Activated T-helper 9 cell treated with anti-CD3 and anti-CD28 coated beads, Interleukin-2, amount 50 U/mL, for 16 hours (primary cell): ENCODE measurements at regions not wholly inside any gene's neighbourhood (a gene's known extent, or its start where the extent isn't known, plus 50 kb on each side); places are given as distances from the start of the nearest gene placed in this dataset.
"Not testable (repeated sequence)": the region's sequence is repeated elsewhere in the genome, so short reads cannot be mapped to it uniquely, and the experiment has no call there.

Experiments
- DNase-seq: peaks from one replicate; pipeline ENCODE4 v3.0.0-alpha.2; 2020; ENCODE audit warnings: low read depth

- no peak for DNase-seq
Measured at GRCh38 chr12:128026696-128027574, 240.0 kb upstream of the TMEM132C start.

DNA sequence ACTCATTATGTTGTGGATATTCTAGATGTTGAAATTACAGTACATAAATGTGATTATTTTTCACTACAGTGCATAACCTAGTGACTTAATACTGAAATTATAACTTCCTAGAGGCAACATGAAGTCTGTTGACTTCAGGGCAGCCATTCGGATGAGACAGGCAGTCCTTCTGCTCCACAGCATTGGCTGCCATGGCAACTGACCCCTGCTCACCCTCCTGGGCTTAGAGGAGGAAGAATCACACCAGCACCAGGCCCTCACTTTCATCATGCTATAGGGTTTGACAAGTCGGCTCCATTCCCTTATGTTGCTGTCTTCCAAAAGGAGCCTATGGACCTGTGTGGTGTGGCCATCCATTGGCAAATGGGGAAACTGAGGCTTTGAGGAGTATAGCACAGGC, 233.5 kb upstream of the TMEM132C start:
- no peak for DNase-seq

- DNase-seq: no peak
Measured at GRCh38 chr12:128040971-128041370, 226.0 kb upstream of the TMEM132C start.

DNA sequence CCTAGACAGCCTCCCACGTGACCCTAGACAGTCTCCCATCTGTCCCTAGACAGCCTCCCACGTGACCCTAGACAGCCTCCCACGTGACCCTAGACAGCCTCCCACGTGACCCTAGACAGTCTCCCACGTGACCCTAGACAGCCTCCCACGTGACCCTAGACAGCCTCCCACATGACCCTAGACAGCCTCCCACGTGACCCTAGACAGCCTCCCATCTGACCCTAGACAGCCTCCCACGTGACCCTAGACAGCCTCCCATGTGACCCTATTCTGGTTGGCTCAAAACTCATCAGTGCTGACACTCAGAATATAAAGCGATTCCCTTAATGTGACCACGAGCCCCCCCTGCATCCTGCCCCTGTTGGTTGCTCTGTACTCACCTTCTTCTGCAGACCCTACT, 224.7 kb upstream of the TMEM132C start:
- not testable (repeated sequence) for DNase-seq

DNA sequence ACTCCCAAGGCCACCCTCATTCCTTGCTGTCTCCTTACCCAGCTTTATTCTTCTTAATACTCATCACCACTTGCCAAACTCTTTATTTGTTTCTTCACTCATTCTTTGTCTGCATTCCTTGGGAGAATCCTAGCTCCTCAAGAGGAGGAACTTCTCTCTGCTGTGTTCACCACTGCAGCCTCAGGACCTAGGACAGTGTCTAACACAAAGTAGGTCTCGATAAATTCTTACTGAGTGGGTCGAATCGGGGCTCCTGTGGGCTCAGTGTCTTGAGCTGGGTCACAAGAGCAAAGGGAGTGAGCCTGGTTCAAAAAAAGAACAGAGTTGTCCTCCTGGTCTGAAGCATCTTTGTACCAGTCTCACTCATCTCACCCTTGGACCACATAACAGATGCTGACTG, 224.1 kb upstream of the TMEM132C start:
- DNase-seq: no peak

DNA sequence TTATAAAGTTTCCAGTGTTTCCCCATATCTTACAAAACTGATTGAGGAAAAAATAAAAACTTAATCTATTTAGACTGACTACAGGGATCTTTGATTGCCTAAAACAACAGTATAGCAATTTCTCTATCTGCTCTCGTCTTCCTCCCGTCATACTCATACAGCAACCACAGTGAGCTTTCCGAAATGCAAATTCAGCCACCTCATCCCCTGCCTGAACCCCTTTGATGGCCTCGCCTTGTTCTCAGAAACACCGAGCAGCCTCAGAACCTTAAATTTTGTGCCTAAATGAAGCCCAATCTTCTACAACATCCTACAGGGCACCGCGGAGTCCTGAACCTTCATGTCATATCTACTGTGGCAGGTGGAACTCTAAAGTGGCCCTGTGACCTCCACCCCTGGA, 223.7 kb upstream of the TMEM132C start:
- no peak for DNase-seq

- DNase-seq: no peak
Measured at GRCh38 chr12:128047266-128048060, 219.5 kb upstream of the TMEM132C start.

- DNase-seq: no peak
Measured at GRCh38 chr12:128052331-128052730, 214.6 kb upstream of the TMEM132C start.

DNA sequence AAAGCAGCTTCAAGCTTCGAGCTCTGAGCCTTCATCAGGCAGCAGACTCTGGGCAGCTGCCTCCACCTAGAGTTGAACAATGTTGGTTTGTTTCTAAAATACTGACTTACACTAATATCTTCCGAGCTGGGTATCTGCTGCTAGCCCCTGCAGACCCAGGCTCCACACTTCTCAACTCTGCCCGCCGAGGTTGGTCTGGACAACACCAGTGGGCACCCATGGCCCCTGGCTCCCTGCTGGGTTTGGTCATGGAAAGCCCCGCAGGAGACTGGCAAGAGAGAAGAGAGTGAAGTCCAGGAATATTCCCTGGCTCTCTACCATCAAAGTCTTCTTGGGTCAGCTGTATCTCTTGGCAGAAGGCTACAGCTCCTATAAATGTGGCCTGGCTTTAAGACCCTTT, 214.2 kb upstream of the TMEM132C start:
- DNase-seq: no peak

DNA sequence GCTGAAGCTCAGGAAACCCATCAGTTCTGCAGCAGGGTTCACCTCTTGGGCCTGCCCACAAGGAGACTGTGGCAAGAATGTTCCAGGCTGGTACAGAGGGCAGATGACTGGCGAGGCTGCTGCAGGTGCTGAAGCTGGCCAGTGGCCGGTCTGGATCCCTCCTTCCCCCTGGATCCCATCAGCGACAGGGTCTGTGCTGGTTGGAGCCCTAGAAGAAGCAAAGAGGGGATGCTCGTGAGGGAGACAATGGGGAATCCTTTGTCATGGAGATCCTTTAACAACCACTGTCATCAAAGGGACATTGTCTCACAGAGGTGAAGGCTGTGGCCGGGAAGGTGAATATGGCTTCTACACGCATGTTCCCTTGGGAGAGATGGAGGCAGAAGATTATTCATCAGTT, 211.4 kb upstream of the TMEM132C start:
- no peak for DNase-seq

GRCh38 chr12:128056136-128056801, 210.7 kb upstream of the TMEM132C start:
- no peak for DNase-seq

DNA sequence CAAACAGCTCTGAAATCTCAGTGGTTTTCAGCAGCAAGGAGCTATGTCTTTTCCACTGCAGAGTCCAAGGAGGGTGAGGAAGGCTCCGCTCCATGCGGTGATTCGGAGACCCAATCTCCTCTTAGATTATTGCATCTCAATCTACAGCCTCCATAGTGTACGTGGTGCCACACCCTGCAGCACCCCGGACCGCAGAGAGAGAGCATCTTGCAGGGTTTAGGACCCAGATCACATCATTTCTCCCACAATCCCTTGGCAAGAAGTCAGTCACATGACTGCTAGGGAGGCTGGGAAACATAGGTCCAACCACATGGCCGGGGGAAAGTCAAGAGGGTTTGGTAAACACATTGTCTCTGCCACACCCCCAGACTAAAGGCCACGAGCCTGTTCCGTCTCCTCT, 209.4 kb upstream of the TMEM132C start:
- DNase-seq: no peak

DNA sequence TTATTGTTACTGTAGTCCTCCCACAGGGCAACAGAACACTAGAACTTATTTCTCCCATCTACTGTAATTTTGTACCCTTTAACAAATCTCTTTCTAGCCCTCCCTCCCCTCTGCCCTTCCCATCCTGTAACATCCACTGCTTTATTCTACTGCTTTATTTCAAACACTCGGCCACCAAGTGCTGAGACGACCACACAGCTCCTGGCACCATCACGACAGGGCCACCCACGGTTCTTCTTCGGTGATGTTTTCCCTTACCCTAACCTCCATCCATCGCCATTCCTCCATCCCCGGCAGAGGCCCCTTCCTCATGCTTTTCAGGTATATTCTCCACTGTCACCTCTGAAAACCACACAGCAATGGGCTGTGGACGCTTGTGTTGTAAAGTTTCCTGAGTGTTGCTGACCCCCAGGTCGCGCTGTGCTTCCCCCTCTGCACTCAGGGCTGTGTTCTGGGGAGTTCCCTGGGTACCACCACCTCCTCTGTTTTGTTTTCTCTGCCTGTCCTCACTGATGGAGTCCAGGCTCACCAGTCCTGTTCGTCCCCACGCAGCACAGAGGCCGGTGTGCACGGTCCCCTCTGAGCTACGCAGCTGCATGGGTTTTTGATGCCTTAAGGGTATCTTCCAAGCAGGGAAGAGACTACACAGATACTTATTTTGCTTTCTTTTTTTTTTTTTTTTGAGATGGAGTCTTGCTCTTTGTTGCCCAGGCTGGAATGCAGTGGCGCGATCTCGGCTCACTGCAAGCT, 207.2 kb upstream of the TMEM132C start:
- no peak for DNase-seq

GRCh38 chr12:128068211-128068610, 198.8 kb upstream of the TMEM132C start:
- DNase-seq: no peak

DNA sequence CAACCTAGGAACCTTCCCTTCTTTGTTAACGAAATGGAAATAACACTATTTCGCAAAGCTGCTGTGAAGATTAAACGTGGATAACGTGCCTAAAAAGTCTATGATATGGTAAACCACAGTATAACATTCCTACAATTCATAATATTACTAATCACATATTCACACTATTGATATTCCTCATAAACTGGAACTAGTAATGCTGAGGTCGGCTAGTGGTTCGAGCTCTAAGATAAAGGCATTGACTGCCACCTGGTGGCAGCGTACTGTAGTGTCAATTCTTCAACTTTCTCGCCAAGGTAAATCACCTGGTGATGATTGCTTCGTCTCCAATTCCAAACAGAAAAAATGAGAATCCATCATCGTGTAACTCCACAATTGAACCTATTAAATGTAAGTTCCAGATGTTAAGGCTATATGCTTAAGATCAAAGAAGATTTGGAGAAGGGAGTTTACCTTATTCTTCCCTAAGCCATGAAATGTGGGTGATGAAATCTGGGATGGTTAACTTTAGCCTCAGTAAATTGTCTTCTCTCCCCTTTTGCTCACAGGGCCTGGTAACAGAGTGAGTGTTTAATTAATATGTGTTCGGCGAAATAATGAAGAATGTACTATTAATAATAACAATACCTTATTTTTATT, 197.5 kb upstream of the TMEM132C start:
- DNase-seq: no peak

GRCh38 chr12:128073937-128074336, 193.0 kb upstream of the TMEM132C start:
- DNase-seq: no peak

DNA sequence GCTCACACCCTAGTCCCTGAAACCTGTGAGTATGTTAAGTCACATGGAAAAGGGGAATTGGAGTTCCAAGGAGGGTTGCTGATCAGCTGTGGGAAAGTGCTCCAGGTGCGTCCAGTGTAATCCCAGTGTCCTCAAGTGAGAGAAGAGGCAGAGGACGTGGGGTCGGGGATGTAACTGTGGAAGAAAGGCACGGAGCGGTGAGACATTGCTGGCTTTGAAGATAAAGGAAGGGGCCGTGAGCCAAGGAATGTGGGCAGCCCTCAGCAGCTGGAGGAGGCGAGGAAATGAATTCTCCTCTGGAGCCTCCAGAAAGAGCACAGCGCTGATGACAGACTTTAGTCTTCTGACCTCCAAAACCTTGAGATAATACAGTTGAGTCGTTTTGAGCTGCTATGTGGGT, 191.6 kb upstream of the TMEM132C start:
- no peak for DNase-seq

- no peak for DNase-seq
Measured at GRCh38 chr12:128076188-128076587, 190.8 kb upstream of the TMEM132C start.

- DNase-seq: no peak
Measured at GRCh38 chr12:128077211-128077916, 189.6 kb upstream of the TMEM132C start.

DNA sequence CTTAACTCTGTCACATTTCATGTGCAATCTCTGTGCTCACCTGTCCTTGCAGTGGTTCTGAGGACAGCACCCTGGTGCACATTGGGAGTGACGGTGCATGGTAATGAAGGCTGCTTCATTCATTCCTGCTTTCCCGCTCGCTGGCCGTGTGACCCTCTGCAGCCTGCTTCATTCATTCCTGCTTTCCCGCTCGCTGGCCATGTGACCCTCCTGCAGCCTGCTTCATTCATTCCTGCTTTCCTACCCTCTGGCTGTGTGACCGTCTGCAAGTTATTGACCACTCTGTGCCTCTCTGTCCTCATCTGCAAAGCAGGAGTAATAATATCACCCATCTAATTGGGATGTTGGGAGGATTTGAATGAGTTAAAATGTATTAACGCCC, 189.1 kb upstream of the TMEM132C start:
- DNase-seq: no peak
